GM04503 (cell line): ENCODE measurements at regions not wholly inside any gene's neighbourhood (a gene's known extent, or its start where the extent isn't known, plus 50 kb on each side); places are given as distances from the start of the nearest gene placed in this dataset.
"Not testable (repeated sequence)": the region's sequence is repeated elsewhere in the genome, so short reads cannot be mapped to it uniquely, and the experiment has no call there.

Experiments
- DNase-seq: peaks from one replicate; pipeline ENCODE4 v3.0.0-alpha.2; 2012; ENCODE audit warnings: low read depth

GRCh38 chr2:111668274-111668616, 215.7 kb downstream of the ANAPC1 start:
- DNase-seq: no peak

DNA sequence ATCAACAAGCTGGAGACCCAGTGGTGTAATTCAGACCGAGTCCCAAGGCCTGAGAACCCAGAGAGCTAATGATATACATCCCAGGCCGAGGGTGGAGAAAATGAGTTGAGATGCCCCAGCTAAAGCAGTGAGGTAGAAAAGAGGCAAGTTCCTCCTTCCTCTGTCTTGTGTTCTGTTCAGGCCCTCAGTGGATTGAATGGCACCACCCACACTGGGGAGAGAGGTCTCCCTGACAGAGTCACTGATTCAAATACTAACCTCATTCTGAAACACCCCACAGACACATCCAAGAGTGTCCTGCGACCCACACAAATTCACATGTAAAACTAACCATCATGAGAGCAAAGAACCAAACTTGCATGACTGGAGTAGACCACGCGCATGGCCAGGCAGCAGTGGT, 215.3 kb downstream of the ANAPC1 start:
- DNase-seq: no peak

- DNase-seq: no peak
These were observed 213.9 kb downstream of the ANAPC1 start for GRCh38 chr2:111669928-111670695.

GRCh38 chr2:111670776-111671175, 213.2 kb downstream of the ANAPC1 start:
- no peak for DNase-seq

- DNase-seq: no peak
These were observed 212.4 kb downstream of the ANAPC1 start for GRCh38 chr2:111671426-111672150.

DNA sequence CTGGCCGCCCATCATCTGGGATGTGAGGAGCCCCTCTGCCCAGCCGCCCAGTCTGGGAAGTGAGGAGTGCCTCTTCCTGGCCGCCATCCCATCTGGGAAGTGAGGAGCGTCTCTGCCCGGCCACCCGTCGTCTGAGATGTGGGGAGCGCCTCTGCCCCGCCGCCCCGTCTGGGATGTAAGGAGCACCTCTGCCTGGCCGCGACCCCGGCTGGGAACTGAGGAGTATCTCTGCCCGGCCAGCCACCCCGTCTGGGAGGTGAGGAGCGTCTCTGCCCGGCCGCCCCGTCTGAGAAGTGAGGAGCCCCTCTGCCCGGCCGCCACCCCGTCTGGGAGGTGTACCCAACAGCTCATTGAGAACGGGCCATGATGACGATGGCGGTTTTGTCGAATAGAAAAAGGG, 211.4 kb downstream of the ANAPC1 start:
- not testable (repeated sequence) for DNase-seq

- DNase-seq: no peak
These were observed 210.5 kb downstream of the ANAPC1 start for GRCh38 chr2:111673526-111673925.

- DNase-seq: no peak
These were observed 208.4 kb downstream of the ANAPC1 start for GRCh38 chr2:111675419-111676194.

DNA sequence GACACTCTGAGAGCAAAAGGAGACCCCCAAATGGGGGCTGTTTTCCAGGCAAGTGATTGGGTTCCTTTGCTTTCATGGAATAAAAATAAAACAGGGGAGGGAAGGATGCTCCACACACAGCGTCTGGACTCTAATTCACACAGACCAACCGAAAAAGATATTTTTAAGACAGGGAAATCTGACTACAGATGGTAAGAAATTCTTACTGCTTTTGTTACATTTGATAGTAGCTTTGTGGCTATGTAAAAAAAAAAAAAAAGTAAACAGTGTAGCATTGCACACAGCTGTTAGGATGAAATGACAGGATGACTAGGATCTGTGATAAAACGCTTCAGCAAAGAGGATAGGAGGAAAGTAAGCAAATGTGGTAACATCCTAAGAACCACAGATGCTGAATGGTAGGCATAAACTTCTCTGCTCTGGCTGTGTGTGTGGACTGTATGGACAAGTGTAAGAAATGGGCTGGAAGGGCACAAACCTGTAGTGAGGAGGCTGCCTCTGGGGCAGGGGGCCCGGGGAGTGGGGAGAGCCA, 207.6 kb downstream of the ANAPC1 start:
- no peak for DNase-seq

DNA sequence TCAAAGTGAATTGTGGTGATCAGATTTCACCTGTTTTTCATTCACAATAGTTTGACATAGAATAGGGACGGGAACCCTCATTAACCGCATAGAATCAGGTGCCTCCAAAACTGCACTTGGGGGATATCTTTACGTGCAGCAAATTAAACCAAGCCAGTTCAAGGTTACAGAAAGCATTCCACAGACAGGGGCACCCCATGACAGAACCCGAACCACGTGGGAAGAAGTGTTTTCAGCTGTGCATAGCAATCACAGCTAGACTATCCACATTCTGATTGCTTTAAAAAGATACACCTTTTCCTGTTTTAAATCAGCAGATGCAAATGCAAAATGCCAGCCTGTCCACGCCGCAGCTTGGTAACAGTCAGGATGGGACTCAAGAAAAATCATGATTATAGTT, 205.8 kb downstream of the ANAPC1 start:
- DNase-seq: no peak

DNA sequence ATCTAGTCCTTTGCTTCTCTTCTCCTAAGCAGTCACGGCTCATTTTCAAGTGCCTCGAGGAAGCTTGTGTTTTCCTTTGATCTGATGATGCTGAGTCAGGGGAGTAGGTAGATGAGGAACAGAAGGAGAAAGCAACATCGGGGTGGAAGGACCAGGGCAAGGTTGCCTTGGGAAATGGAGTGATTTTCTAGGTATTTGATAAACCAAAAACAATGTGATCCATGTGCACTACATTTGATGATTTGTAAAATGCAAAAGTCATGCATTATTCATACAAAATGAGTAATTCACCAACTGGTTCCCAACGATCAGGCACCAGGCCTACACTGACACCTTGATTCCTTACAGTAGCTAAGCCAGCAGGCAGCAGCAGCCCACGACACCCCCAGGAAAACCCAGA, 205.3 kb downstream of the ANAPC1 start:
- no peak for DNase-seq

- no peak for DNase-seq
These were observed 204.8 kb downstream of the ANAPC1 start for GRCh38 chr2:111679202-111679601.

- no peak for DNase-seq
These were observed 199.4 kb downstream of the ANAPC1 start for GRCh38 chr2:111684611-111685010.

- DNase-seq: no peak
These were observed 198.7 kb downstream of the ANAPC1 start for GRCh38 chr2:111685342-111685741.

GRCh38 chr2:111686994-111687393, 197.0 kb downstream of the ANAPC1 start:
- DNase-seq: no peak

- DNase-seq: no peak
These were observed 196.1 kb downstream of the ANAPC1 start for GRCh38 chr2:111687911-111688310.

DNA sequence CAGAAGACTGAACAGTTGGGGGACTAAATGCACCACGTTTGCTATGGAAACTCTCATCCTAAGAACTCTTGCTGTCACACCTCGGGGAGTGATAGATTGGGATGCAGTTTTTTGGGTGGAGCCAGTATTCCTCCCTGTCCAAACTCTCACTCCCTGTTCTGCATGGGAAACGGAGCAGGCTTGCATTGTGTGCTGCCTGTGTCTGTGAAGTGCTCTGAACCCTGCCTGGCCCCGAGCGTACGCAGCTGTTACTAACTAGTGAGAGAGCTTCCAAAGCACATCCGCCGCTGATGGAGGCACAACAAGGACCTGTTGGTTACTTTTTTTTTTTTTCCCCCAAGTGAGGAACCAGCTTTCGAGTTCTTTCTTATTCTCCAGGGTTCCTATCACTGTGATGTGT, 195.5 kb downstream of the ANAPC1 start:
- DNase-seq: no peak

GRCh38 chr2:111689174-111689573, 194.8 kb downstream of the ANAPC1 start:
- DNase-seq: no peak

DNA sequence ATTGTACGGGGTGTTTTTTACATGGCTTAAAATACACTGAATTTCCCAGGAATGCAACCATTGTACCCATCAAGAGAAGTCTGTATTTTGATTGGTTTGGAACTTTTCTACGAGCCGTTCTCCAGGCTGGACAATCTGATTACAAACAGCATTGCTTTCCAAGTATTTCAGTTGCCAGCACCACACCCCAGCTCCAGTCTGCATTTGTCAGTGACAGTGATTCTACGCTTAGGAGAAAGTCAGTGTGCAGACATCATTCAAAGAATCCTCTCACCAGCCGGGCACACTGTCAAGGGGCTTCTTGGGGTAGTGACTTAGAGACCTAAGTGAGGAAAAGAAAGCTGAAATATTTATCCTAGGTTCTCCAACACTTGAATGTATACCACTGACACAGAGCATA, 194.1 kb downstream of the ANAPC1 start:
- DNase-seq: no peak

DNA sequence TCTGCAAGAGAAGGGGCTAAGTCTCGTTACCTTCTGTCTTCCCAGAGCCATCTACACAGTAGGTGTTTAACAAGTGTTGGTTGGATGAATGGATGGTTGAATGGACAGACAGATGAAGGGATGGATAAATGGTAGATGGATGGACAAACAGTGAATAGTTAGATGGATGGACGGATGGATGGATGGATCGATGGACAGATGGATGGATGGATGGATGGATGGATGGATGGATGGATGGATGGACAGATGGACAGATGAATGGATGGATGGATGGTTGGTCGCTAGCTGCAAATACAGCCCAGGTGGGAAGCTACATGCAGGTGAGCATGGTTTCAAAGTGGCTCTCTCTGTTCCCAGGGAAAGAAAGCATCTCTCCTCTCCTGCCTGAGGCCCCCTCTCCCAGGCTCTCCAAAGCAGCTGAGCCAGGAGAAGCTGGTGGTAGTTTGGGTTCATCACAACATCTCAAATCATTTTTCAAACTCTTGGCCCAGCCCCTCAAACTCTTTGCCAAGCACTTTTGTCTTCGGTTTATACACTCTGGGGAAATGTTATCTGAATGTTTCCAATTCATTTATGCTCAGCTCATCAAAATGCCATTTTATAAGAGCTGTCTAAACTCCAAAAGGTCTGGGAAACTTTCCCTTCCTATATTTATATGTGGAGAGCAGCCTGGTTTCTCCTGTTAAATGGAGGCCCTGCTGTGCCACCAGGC, 192.7 kb downstream of the ANAPC1 start:
- DNase-seq: no peak

GRCh38 chr2:111692311-111692710, 191.7 kb downstream of the ANAPC1 start:
- no peak for DNase-seq

GRCh38 chr2:111694700-111695101, 189.3 kb downstream of the ANAPC1 start:
- DNase-seq: peak; percentile 93
